ENCODE measurements at regions not wholly inside any gene's neighbourhood (a gene's known extent, or its start where the extent isn't known, plus 50 kb on each side); places are given as distances from the start of the nearest gene placed in this dataset.

- no peak overlapping the region for H3K4me3 ChIP-seq (ENCODE audit: low read depth in 1 of 2, low read length in 1 of 2)
- H3K4me1 ChIP-seq (ENCODE audit: control insufficient read depth in 1 of 2, insufficient read depth in 1 of 2, low read depth in 1 of 2, low read length in 1 of 2): peaks cover 9 to 16% of the 10 kb centered on the region in 2 experiments
- no peaks in the 10 kb centered on the region for H3K36me3 ChIP-seq
- H3K9me3 ChIP-seq: no peaks in the 10 kb centered on the region
- no peak overlapping the region for H3K27ac ChIP-seq
- no peak for TF ChIP-seq CTCF (IDR thresholded peaks at IDR 0.05)
- H3K27me3 ChIP-seq: peaks cover 63% of the 10 kb centered on the region
Measured at GRCh38 chr2:126970583-126970982, 71.9 kb downstream of the TEX51 start.

DNA sequence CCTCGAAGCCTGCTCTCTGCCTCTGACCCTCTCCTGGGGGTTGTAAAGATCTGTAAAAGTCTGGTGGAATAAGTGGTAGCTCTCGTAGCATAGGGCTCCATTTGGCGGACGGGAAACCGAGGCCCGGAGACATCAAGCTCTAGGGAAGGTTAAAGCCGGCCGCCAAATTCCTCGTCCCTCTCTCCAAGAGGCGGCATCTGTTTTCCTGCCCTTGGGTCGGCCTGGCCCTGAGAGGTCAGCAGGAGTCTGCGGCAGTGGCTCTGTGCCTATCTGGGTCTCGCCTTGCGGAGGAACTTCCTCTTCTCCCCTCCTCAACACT, 72.4 kb downstream of the TEX51 start:
- Histone ChIP-seq H3K4me3 (ENCODE audit: low read depth in 1 of 2, low read length in 1 of 2) (peak overlapping the region in 1 of 2 experiments; percentile 45), H3K27me3 (peaks cover 63% of the 10 kb centered on the region)

GRCh38 chr2:126971481-126972278, 73.0 kb downstream of the TEX51 start:
- H3K27me3 ChIP-seq: peaks cover 58% of the 10 kb centered on the region
- no peak overlapping the region for H3K27ac ChIP-seq
- TF ChIP-seq CTCF (IDR thresholded peaks at IDR 0.05): peak; percentile 63
- peaks cover 17 to 24% of the 10 kb centered on the region in 2 experiments for H3K4me1 ChIP-seq (ENCODE audit: control insufficient read depth in 1 of 2, insufficient read depth in 1 of 2, low read depth in 1 of 2, low read length in 1 of 2)
- peak overlapping the region in 1 of 2 experiments; percentile 45 for H3K4me3 ChIP-seq (ENCODE audit: low read depth in 1 of 2, low read length in 1 of 2)
- no peaks in the 10 kb centered on the region for H3K36me3 ChIP-seq
- H3K9me3 ChIP-seq: no peaks in the 10 kb centered on the region

More for the DNA sequence above, 72.4 kb downstream of the TEX51 start:
- H3K9me3 ChIP-seq: no peaks in the 10 kb centered on the region
- no peaks in the 10 kb centered on the region for H3K36me3 ChIP-seq
- H3K4me1 ChIP-seq (ENCODE audit: control insufficient read depth in 1 of 2, insufficient read depth in 1 of 2, low read depth in 1 of 2, low read length in 1 of 2): peaks cover 14 to 21% of the 10 kb centered on the region in 2 experiments
- H3K27ac ChIP-seq: no peak overlapping the region
- TF ChIP-seq CTCF (IDR thresholded peaks at IDR 0.05): no peak

- Histone ChIP-seq H3K27ac (no peak overlapping the region), H3K9me3 (no peaks in the 10 kb centered on the region), H3K36me3 (no peaks in the 10 kb centered on the region), H3K4me3 (ENCODE audit: low read depth in 1 of 2, low read length in 1 of 2) (no peak overlapping the region), H3K27me3 (peaks cover 58% of the 10 kb centered on the region), H3K4me1 (ENCODE audit: control insufficient read depth in 1 of 2, insufficient read depth in 1 of 2, low read depth in 1 of 2, low read length in 1 of 2) (peaks cover 17 to 24% of the 10 kb centered on the region in 2 experiments)
- TF ChIP-seq CTCF (IDR thresholded peaks at IDR 0.05): no peak
Measured at GRCh38 chr2:126972279-126972626, 73.6 kb downstream of the TEX51 start.

DNA sequence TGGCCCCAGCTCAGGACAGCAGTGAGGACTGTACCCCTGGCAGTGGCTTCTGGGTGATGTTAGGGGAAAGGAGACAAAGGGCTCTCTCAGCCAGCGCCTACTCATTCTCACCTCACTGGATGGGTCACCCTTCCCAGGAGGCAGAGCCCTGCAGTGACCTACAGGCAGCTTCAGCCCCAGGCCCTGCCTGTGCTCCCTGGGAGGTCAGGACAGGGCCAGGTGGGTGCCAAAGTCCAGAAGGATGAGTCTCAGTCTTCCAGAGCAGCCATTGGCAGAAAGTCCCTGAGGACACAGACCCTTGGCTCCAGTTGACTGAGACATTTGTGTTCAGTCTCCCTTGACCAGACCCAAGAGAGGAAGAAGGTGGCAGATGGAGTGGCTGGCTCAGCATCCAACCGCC, 75.1 kb downstream of the TEX51 start:
- Histone ChIP-seq H3K27ac (no peak overlapping the region), H3K9me3 (no peaks in the 10 kb centered on the region), H3K36me3 (no peaks in the 10 kb centered on the region), H3K4me1 (ENCODE audit: control insufficient read depth in 1 of 2, insufficient read depth in 1 of 2, low read depth in 1 of 2, low read length in 1 of 2) (peaks cover 17 to 24% of the 10 kb centered on the region in 2 experiments), H3K27me3 (peaks cover 50% of the 10 kb centered on the region), H3K4me3 (ENCODE audit: low read depth in 1 of 2, low read length in 1 of 2) (no peak overlapping the region)
- no peak for TF ChIP-seq CTCF (IDR thresholded peaks at IDR 0.05)
